Breast epithelium (tissue), 4 donors: ENCODE measurements at regions not wholly inside any gene's neighbourhood (a gene's known extent, or its start where the extent isn't known, plus 50 kb on each side); places are given as distances from the start of the nearest gene placed in this dataset.
"Not testable (repeated sequence)": the region's sequence is repeated elsewhere in the genome, so short reads cannot be mapped to it uniquely, and the experiment has no call there.

Experiments used
- DNase-seq, 2 donors: peaks; one replicate each; pipeline ENCODE4 v3.0.0-alpha.2; 2019; ENCODE audit warnings: low spot score in 2 of 2
- H3K27ac ChIP-seq, 2 donors: fragments of 200-600 bp; sonication (generic) in 1 of 2; one replicate each; pipeline ENCODE4 v1.5.1; 2016 to 2019; ENCODE audit warnings: mild to moderate bottlenecking in 1 of 2
- H3K27me3 ChIP-seq, 2 donors: fragments of 200-600 bp; sonication (generic) in 1 of 2; one replicate each; pipeline versions ENCODE4 v1.5.1 to v1.6.0; 2017 to 2019; ENCODE audit warnings: control low read depth in 1 of 2, mild to moderate bottlenecking in 1 of 2
- H3K36me3 ChIP-seq: fragments of 200-600 bp; one replicate; pipeline ENCODE4 v1.5.1; 2019
- H3K4me1 ChIP-seq, 2 donors: fragments of 200-600 bp; sonication (generic); one replicate each; pipeline ENCODE4 v1.5.1; 2016 to 2019; ENCODE audit warnings: control low read depth in 1 of 2
- H3K4me3 ChIP-seq, 3 donors: fragments of 200-600 bp; sonication (generic); 1 replicate in 2 of 3; 2 replicates in 1 of 3; pipeline ENCODE4 v1.5.1; 2016 to 2019; ENCODE audit warnings: mild to moderate bottlenecking in 3 of 3, moderate library complexity in 2 of 3
- H3K9me3 ChIP-seq, 2 donors: fragments of 200-600 bp; sonication (generic) in 1 of 2; one replicate each; pipeline ENCODE4 v1.5.1; 2016 to 2019; ENCODE audit warnings: control low read depth in 1 of 2
- CTCF ChIP-seq, 3 donors: fragments of 450-650 bp; IDR thresholded peaks; one replicate each; pipeline ENCODE4 v1.5.1; 2016 to 2017; ENCODE audit warnings: antibody characterized with exemption in 3 of 3, mild to moderate bottlenecking in 3 of 3, moderate library complexity in 3 of 3
- POLR2A ChIP-seq: fragments of 450-650 bp; IDR thresholded peaks from one replicate; pipeline ENCODE4 v1.6.1; 2016; ENCODE audit warnings: antibody characterized with exemption, mild to moderate bottlenecking, moderate library complexity
- POLR2AphosphoS5 ChIP-seq, 3 donors: sonication (generic); formaldehyde crosslinking; IDR thresholded peaks; one replicate each; pipeline ENCODE4 v1.6.1; 2017; ENCODE audit warnings: antibody characterized with exemption in 3 of 3
- intact Hi-C: fragments of 100-400 bp; cut with DNase I; formaldehyde crosslinking; loops from one replicate; pipeline ENCODE4 v1.15.1; 2023; ENCODE audit warnings: low total_unique reads

- intact Hi-C loops = no loop called here
- no peaks in the 10 kb centered on the region for H3K36me3 ChIP-seq
- no peaks in the 10 kb centered on the region for H3K9me3 ChIP-seq
- H3K27ac ChIP-seq = no peak overlapping the region
- TF ChIP-seq POLR2AphosphoS5 (IDR thresholded peaks at IDR 0.05) (no peak), CTCF (IDR thresholded peaks at IDR 0.05) (no peak), POLR2A (no peak)
- no peaks in the 10 kb centered on the region for H3K4me1 ChIP-seq
- H3K27me3 ChIP-seq = no peaks in the 10 kb centered on the region
- DNase-seq = no peak
- H3K4me3 ChIP-seq = no peak overlapping the region
Observed at GRCh38 chr13:56563663-56564062, 577.1 kb upstream of the PRR20A start.

- intact Hi-C loops = no loop called here
- Histone ChIP-seq H3K9me3 (peaks cover 0 to 12% of the 10 kb centered on the region in 2 donors), H3K27me3 (no peaks in the 10 kb centered on the region), H3K36me3 (no peaks in the 10 kb centered on the region), H3K4me3 (no peak overlapping the region), H3K27ac (no peak overlapping the region), H3K4me1 (no peaks in the 10 kb centered on the region)
- no peak for DNase-seq
- TF ChIP-seq CTCF (IDR thresholded peaks at IDR 0.05) (no peak), POLR2AphosphoS5 (IDR thresholded peaks at IDR 0.05) (no peak), POLR2A (no peak)
Observed at GRCh38 chr13:56586976-56587375, 553.7 kb upstream of the PRR20A start.

GRCh38 chr13:56615572-56615971, 525.1 kb upstream of the PRR20A start:
- no peaks in the 10 kb centered on the region for H3K4me1 ChIP-seq
- DNase-seq = no peak
- H3K27me3 ChIP-seq = no peaks in the 10 kb centered on the region
- H3K9me3 ChIP-seq = no peaks in the 10 kb centered on the region
- TF ChIP-seq POLR2A (no peak), CTCF (IDR thresholded peaks at IDR 0.05) (no peak), POLR2AphosphoS5 (IDR thresholded peaks at IDR 0.05) (no peak)
- H3K36me3 ChIP-seq = no peaks in the 10 kb centered on the region
- intact Hi-C loops = no loop called here
- no peak overlapping the region for H3K4me3 ChIP-seq
- H3K27ac ChIP-seq = no peak overlapping the region

GRCh38 chr13:56622840-56623239, 517.9 kb upstream of the PRR20A start:
- peaks cover 9 to 32% of the 10 kb centered on the region in 2 donors for H3K9me3 ChIP-seq
- TF ChIP-seq POLR2A (no peak), POLR2AphosphoS5 (IDR thresholded peaks at IDR 0.05) (no peak), CTCF (IDR thresholded peaks at IDR 0.05) (no peak)
- no peak for DNase-seq
- no peaks in the 10 kb centered on the region for H3K27me3 ChIP-seq
- no peak overlapping the region for H3K27ac ChIP-seq
- H3K36me3 ChIP-seq = no peaks in the 10 kb centered on the region
- H3K4me3 ChIP-seq = no peak overlapping the region
- intact Hi-C loops = no loop called here
- H3K4me1 ChIP-seq = no peaks in the 10 kb centered on the region

GRCh38 chr13:56628886-56629285, 511.8 kb upstream of the PRR20A start:
- H3K27me3 ChIP-seq, DNase-seq, H3K4me1 ChIP-seq, H3K36me3 ChIP-seq, intact Hi-C loops, H3K4me3 ChIP-seq, H3K27ac ChIP-seq: not testable (repeated sequence)
- peaks cover 4 to 31% of the 10 kb centered on the region in 2 donors for H3K9me3 ChIP-seq

GRCh38 chr13:56631060-56631459, 509.7 kb upstream of the PRR20A start:
- intact Hi-C loops, H3K4me1 ChIP-seq, H3K36me3 ChIP-seq, H3K27me3 ChIP-seq, H3K4me3 ChIP-seq, DNase-seq, H3K27ac ChIP-seq: not testable (repeated sequence)
- peaks cover 4 to 29% of the 10 kb centered on the region in 2 donors for H3K9me3 ChIP-seq
